Effector CD4-positive, alpha-beta T cell (primary cell): ENCODE measurements at regions not wholly inside any gene's neighbourhood (a gene's known extent, or its start where the extent isn't known, plus 50 kb on each side); places are given as distances from the start of the nearest gene placed in this dataset.
"Not testable (repeated sequence)": the region's sequence is repeated elsewhere in the genome, so short reads cannot be mapped to it uniquely, and the experiment has no call there.

Experiments used
- DNase-seq: peaks from one replicate; pipeline ENCODE4 v3.0.0-alpha.2; 2020

DNA sequence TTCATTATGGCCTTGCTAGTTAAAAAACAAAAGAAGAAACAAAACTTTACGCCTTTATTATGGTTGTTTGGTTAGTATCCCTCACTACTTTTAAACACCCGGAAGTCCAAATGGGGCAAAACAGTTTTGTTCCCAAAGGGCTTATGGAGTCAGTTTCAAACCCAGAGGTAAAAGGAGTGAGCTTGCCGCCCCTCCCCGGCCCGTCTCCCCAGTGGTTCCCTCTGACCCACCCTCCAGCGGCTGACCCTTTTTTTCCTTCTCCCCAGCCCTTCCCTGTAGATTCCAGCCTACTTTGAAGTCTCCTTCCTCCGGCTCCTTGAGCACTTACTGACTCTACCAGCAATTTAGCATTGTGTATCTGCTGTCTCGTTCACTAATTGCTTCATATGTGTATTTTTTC, 209.2 kb downstream of the ICOS start:
- DNase-seq, result no peak

DNA sequence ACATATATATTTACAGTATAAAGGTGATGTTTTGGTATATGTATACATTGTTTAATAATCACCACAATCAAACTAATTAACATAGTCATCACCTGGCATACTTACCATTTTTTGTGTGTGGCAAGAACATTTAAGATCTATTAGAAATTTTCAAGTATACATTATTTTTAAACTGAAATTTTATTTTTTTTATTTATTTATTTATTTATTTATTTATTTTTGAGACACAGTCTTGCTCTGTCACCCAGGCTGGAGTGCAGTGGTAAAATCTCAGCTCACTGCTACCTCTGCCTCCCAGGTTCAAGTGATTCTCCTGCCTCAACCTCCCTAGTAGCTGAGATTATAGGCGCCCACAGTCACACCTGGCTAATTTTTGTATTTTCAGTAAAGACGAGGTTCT, 210.5 kb downstream of the ICOS start:
- not testable (repeated sequence) for DNase-seq

DNA sequence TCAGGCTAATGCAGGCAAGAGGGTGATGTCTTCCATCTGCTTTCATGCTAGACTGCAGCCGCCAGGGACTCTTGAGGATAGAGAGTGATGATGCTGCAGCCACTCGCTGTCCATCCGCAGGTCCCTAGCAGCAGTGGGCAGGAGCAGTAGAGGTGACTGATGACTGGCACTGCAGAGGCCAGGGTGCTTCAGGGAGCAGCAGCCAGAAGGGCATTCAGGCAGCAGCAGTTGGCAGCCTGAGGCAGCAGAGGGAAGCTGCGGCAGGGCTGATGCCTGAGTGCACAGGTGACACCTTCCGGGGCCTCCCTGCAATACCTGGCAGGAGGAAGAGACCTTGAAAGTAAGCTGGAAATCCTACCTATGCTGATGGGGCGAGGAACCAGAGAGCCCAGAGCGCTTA, 214.2 kb downstream of the ICOS start:
- DNase-seq, result no peak

DNA sequence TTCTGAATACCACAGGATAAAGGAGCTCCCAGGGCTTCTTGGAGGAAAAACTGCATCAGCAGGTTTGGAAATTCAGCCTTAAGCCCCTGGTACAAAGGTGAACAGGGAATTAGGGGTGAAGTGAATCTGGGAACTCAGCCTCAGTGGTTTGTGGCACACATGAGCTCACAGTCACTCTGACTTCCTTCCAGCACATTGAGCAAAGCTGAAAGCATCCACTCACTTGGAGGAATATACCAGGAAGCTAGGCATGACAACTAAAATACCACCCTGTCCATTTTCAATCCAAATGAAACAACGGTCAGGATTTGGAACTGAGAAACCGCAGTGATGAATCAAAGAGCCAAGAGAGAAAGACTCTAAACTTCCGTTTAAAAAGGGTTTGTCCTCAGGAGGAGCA, 216.1 kb downstream of the ICOS start:
- DNase-seq, result no peak

DNA sequence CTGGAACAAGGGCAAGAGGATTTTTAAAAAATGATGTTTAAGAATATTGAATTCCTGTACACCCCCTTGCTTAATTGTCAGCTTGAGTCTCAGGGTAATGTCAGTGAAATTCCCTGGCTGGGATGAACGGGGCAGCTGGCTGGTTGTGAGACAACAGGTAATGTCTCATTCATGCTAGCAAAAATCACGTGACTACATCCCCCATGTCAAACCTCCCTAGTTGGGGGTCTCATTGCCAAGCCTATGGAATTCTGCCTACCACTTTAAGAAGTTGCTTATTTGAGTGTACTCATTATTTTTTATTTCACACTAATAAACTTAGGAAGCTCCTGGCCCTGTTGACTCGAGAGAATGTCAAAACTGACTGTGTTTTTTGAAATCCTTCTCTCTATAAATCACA, 218.3 kb downstream of the ICOS start:
- DNase-seq, result no peak

DNA sequence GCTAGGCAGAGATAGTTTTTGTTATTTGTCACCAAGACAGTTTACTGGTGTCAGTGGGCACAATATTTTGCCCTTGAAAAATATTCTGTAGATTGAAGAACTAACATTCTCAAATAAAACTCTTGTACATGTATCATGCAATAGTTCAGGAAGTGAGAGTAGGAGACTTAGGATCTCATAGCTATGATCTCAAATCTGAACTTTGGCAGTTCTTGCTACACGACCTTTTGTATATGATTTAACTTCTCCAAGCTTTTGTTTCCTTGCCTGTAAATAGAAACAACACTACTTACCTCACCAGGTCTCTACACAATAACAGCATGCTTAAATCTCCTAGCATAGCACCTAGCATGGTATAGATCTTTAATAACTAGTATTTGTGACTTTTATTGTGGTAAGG, 219.9 kb downstream of the ICOS start:
- no peak for DNase-seq

DNA sequence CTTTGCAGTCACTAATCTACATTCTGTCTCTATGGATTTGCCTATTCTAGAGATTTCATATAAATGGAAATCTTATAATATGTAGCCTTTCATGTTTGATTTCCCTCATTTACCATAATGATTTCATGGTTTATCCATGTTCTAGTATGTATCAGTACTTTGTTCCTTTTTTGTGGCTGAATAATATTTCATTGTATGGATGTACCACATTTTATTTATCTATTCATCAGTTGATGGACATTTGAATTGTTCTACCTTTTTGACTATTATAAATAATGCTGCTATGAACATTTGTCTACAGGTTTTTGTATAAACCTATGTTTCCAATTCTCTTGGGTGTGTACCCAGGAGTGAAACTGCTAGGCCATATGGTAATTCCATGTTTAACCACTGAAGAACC, 221.1 kb downstream of the ICOS start:
- no peak for DNase-seq

DNA sequence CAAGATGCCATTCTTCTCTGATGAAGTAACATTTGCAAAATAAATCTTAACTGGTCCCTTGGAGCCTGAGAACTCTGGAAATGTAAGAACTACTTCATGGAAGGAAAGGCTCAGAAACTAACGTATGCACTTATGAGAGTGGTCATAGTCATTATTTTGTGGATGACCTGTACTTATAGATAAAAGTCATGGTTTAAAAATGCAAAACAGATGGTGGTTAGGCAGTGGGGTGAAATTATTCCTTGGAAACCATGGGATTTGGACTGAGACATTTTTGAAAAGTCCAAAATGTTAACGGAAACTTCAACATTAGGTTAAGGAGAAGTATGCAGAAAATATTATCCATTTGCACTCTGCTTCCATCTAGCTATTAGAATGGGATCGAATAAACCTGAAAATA, 223.0 kb downstream of the ICOS start:
- no peak for DNase-seq

DNA sequence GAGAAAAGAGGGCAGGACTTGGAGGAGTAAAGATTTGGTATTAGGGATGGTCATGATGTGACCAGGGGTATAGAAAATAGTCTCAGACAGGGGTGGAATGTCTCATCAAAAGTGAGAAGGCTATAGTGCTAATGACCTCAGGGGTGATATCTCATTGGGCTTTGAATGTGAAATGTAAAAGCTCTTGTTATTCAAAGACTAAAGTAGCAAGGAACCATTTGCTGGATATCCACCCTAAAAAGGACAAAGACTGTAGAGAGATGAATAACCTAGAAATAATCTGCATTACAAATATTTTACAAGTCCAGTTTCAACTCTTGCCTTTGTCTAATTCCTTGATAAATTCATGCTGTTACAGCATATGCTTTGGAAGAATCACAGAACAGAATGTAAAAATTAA, 224.4 kb downstream of the ICOS start:
- no peak for DNase-seq

DNA sequence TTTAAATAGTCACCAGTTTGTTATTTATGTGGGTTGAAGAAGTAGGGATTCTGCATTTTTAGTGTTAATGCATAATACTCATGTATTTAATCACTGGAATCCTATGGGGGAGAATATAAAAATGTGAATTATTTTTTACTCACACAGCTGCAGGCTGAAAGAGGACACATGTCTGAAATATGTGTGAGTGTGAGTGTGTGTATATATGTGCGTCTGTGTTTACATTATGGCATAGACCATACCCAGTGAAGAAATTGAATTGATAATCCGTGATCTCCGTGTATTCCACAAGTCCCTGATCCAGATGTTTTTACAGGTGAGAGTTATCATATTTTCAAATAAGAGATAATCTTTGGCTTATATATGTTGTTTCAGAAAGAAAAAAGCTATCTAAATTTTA, 225.3 kb downstream of the ICOS start:
- DNase-seq, result no peak

DNA sequence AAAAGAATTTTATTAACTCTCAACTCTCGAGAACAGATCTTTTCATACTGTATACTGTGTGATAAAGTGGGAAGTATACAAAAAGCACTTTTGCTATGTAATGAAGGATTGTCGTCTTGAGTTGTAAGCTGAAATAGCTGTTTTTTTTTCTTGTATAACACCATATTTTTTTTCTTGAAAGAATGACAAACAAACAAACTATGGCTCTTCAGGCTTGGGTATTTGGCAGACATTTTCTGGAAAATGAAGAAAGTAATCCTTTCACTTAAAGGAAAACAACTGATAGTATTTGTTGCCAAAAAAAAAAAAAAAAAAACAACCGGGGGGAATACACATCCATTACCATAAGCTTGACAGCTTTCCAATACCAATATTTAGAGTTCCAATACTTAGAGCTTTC, 230.4 kb downstream of the ICOS start:
- no peak for DNase-seq

DNA sequence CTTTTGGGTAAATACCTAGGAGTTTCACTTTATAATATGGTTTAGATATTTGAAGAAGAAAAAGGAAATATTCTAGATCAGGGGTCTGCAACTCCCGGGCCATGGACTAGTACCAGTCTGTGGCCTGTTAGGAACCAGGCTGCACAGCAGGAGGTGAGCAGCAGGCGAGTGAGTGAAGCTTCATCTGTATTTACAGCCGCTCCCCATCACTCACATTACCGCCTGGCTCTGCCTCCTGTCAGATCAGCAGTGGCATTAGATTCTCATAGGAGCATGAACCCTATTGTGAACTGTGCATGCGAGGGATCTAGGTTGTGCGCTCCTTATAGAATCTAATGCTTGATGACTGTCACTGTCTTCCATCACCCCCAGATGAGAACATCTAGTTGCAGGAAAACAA, 231.1 kb downstream of the ICOS start:
- DNase-seq, result not testable (repeated sequence)

DNA sequence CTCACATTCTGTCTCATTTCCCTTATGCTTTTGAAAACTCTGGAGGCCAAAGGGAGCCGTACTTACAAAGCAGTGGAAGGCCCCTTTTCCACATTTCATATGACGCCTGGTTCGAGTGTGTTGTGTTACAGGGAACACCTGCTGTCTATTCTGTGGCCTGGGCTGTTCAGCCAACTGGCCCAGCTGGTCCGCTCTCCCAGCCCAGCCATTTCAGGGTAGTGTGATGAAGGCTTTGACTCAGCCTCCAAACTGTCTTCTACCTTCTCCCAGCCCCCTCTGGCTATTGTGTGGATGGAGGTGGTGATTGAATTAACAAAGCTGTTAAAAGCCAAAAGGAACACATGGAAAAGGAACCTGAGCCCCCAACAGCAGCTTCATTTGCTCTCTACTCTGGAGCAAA, 233.8 kb downstream of the ICOS start:
- DNase-seq, result no peak

DNA sequence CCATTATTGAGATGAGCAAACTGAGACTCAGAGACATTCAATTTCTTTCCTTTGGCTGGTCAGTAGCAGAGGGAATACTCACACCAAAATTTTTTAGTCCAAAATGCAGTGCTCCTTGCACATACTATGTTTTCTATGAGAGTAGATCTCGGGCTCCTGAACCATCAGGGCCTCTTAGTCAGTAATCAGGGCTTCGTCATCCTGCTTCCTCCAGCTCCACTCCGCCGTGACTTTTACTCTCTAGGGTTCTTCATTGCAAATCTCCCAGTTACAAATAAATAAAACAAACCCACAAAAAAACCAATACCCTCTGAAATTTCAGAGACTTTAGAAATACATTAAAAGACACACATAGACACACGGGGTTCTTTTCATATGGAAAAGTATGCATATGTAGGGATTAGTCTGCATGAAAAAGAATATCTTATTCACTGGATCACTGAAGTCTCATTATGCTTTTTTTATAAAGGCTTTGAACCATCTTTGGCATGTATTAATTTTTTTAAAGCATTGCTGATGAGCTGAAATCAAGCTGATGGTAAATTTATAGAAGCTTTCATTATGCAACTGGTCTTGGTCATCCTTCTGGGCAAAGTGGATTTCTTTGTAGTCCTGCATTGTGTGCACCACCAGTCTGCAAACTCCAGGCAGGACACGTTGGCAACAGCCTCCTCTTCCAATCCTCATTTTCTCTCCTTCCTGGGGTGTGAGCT, 235.0 kb downstream of the ICOS start:
- DNase-seq, result no peak

DNA sequence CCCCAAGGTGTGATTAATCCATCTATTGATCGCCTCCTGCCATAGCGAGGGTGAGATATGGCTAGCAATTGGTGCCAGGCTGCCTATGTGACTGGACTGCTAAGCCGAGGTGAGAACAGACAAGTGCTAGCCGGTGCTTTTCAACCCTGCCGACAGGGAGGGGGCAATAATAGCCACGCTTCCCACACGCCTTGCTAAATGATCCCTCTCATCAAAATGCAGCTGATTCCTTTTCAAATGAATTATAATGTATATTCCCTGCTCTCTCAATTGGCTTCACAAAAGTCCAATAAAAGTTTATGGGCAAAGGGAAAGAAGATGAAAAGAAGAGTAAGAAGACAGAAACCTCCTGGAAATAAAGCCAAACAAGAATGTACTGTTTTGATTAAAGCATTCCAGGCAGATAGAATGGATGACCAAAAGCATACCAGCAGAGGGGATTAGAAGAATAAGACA, 235.6 kb downstream of the ICOS start:
- DNase-seq, result no peak

DNA sequence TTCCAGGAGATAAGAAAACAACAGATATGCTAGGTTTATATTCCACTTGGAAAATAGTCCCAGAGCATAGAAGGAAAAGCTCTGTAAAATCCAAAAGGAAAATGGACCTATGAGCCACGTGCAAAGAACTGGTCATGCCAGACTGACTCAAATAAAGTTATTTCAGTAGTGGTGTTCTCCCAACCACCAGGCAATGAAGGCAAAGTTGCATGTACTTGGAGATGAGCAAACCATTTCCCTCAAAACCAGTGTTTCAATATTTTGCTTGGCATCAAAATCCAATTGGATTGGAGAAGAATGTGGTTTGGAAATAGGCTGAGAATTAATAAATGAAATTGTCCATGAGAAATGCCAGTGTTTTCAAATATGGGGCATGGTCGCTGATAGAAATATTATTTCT, 237.5 kb downstream of the ICOS start:
- DNase-seq, result no peak

DNA sequence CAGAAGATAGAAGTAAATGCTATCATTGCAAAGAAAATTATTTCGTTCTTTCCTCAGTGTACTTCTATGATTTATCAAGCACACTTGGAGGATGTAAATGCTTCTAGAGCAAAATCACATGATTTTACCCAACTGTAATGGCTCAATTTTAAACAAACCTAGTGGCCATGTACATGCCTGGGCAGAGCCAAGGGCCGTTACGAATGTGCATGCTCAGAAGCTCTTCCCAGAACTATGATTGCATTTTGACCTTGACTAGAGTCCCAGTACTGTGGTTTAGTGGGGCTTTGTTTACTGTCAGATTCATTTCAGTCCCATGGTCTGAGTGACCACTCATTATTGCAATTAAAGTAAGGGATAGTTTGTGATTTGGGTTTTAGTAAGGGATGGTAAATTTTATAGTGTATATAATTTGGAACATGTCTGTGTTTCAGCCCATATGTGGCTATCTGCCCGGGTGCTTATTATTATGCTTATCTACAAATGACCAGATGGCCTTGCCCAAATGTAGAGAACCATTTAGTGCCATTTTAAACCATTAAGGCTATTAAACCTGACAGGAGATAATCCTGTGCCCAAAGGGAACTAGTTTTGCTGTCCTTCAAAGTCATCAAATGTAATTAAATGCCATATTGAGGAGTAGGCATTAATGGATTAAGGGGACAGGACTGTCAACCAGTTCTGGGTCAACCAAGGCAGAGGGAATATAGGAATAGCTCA, 239.1 kb downstream of the ICOS start:
- DNase-seq, result no peak

DNA sequence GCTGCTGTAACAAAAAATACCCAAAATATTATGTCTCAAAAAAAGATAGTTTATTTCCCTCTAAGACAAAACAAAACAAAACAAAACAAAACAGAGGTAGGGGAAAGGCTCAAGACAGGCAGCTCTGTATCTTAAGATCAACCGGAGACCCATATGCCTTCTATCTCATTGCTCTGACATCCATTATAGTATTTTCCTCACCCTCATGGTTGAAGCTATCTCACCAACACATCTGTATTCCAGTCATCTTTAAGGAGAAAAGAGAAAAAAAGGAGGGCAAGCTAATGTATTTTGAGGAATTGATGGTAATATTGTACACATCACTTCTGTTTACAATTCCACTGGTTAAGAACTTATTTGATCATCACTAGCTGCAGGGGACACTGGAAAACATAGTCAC, 239.7 kb downstream of the ICOS start:
- no peak for DNase-seq

DNA sequence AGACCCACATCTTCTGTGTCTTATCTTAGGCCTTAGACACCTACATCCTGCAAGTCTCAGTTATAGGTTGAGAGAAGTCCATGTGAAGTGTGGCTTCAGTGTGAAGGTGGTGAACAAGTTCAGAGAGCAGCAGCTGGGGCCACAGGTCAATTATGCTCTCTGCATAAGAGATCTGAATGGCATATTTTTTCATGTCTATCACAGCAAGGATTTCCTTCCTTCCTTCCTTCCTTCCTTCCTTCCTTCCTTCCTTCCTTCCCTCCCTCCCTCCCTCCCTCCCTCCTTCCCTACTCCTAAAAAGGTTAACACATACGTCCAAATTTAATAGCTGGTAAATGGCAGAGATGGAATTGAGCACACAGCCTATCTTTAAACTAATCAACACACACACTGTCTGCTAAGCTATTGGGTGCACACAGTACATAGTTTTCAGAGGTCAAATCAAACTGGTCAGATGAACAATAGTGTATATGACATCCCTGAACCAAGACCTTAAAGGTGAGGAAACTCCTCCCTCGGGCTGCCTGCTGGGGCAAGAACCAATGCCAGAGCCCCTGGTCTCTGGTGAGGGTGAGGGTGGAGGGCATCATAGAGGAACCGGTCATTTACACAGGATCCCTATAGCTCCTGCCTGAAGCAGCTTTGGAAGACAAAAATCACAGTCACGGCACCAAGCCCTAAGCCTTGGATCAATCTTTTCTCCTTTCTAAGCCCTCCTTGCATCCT, 240.9 kb downstream of the ICOS start:
- no peak for DNase-seq

DNA sequence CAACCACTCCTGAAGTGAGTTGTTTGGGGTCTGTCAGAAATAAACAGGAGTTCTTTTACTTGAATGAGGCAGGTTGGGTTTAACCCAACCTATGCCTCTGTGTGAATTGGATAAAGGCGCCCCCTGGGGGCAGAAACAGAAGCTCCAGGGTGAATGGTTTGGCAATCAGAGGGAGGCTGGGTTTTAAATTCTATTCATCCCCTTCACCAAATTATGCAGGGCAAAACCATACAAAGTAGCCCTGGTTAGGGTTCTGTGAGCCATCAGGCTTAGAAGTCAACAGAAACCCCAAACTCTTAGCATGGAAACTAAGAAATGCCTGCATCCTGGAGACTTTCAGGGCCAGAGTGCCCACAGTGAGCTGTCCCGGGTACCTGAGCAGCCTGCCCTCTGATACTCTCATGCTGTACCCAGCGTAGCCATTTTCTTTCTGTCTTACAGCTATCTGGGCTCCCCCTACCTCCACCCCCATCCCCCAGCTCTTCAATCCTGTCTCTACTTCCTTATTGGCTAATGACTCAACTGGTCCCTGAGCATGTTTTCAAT, 241.5 kb downstream of the ICOS start:
- peak; percentile 59 for DNase-seq

DNA sequence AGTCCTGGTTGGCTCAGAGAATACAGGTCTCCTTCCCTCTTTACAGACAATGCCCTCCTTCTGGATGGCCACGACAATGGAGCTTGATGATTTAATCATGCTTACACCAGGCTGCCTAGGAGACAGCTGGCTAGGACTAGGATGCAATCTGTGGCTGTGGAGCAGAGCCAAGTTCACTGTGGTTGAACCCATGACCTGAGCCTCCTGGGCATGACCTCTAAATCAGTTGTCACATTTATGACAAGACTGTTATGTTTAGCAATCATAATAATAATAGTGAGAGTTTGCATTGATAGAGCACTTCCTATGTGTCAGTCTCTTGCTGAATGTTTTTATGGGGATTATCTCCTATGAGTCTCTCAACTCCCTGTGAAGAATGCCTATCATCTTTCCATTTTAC, 244.1 kb downstream of the ICOS start:
- DNase-seq, result no peak

DNA sequence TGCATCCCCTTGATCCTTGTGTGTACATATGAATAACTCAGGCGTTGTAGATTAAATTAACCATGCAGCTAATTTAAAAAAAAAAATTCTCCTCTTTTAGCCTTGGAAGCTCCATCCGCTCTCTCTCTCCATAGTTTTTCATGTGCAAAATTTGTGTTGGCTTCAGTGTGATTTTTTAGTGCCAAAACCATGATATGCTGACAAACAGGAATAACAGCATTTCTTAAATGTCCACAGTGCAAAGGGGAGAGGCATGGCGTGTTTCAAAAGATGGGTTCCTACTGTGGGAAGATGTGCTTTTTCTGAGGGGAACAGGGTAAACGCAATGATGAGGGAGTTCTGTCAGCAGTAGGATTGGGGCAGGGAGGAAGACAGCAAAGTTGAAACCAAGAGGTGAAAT, 247.0 kb downstream of the ICOS start:
- DNase-seq, result no peak

DNA sequence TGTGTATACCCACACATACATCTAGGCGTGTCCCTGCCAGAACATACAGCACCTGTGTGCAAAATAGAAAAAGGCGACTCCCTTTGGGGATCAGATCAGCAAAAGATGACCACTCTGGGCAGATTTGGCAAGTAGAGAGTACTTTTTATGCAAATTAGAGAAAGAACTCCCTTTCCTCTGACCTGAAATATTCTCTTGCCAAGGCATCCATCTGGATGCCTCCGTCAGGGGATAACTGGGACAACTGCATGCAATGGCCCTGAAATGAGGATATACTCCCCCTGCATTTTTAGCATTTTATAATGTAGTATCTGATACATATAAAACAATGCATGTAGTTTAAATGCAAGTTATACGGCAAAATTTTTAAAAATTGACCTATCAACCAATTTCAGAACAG, 247.7 kb downstream of the ICOS start:
- DNase-seq, result no peak
